ENCODE measurements at regions not wholly inside any gene's neighbourhood (a gene's known extent, or its start where the extent isn't known, plus 50 kb on each side); places are given as distances from the start of the nearest gene placed in this dataset.
A peak's percentile ranks its signal among the peaks of the same experiment; 100 is the strongest.

DNA sequence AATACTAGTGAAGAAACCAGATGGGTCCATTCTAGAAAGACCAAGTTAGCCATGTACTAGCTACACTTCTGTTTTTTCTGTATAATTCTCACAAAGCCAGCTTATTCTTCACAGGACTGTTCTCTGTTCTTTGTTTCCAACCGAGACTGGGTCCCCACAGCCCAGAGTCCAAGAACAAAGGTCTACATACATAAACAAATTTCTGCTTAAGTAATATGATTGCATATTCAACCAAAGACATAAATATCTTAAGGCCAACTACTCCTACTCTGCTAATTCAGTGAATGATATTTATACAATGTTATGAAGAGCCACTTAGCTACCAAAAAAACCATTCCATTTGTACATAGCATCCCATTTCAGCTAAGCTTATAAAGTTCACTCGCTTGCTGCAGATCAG lies 299.8 kb upstream of the CCDC54 start:
- no peaks in the 10 kb centered on the region for H3K27me3 ChIP-seq (ENCODE audit: insufficient read depth, low read length, poor library complexity, severe bottlenecking)
- H3K4me3 ChIP-seq (ENCODE audit: low read length, poor library complexity, severe bottlenecking): no peak overlapping the region
- no peaks in the 10 kb centered on the region for H3K4me1 ChIP-seq (ENCODE audit: insufficient read depth, low read length, poor library complexity, severe bottlenecking)
- H3K36me3 ChIP-seq (ENCODE audit: insufficient read depth, low read length): no peaks in the 10 kb centered on the region
- H3K9me3 ChIP-seq (ENCODE audit: insufficient read depth, low read depth, low read length): no peaks in the 10 kb centered on the region
- no peaks in the 10 kb centered on the region for H4K20me1 ChIP-seq (ENCODE audit: insufficient read depth, low read length, poor library complexity, severe bottlenecking)
- no peak overlapping the region for H3K4me2 ChIP-seq (ENCODE audit: low read depth, low read length, poor library complexity, severe bottlenecking)
- H3K79me2 ChIP-seq (ENCODE audit: insufficient read depth, low read length): no peaks in the 10 kb centered on the region
- H3K9me2 ChIP-seq (replicated peaks; ENCODE audit: low read depth, low read length): no peaks in the 10 kb centered on the region
- H3K9ac ChIP-seq (ENCODE audit: low read depth, low read length, poor library complexity, severe bottlenecking): no peak overlapping the region
- TF ChIP-seq EZH2phosphoT487 (IDR thresholded peaks at IDR 0.05; ENCODE audit: borderline replicate concordance): no peak
- TF ChIP-seq, protein P1, sequence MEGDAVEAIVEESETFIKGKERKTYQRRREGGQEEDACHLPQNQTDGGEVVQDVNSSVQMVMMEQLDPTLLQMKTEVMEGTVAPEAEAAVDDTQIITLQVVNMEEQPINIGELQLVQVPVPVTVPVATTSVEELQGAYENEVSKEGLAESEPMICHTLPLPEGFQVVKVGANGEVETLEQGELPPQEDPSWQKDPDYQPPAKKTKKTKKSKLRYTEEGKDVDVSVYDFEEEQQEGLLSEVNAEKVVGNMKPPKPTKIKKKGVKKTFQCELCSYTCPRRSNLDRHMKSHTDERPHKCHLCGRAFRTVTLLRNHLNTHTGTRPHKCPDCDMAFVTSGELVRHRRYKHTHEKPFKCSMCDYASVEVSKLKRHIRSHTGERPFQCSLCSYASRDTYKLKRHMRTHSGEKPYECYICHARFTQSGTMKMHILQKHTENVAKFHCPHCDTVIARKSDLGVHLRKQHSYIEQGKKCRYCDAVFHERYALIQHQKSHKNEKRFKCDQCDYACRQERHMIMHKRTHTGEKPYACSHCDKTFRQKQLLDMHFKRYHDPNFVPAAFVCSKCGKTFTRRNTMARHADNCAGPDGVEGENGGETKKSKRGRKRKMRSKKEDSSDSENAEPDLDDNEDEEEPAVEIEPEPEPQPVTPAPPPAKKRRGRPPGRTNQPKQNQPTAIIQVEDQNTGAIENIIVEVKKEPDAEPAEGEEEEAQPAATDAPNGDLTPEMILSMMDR (conservative IDR thresholded peaks at IDR 0.05; ENCODE audit: low read length): no peak
- no peaks in the 10 kb centered on the region for H3F3A ChIP-seq (ENCODE audit: low read depth)
- peak overlapping the region; percentile 61; the same call in 1 of the 2 replicates for H2AFZ ChIP-seq (ENCODE audit: low read length)

DNA sequence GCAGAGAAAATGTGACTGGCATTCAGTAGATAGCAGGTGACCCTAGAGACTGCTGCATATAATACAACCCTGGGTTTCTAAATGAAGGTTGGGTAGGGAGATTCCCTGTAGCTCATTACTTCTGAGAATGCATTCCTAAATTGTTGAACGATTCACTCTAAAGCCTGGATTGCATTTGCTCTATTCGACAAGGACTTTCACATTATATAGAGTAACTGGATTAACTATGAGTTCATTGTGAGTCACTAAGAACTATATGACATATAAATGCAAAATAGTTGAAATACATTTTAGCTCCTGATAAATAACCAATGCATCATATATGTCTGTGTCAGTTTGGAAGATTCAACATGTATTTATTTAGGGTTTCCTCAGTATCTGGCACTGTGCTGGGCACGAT lies 294.7 kb upstream of the CCDC54 start:
- Histone ChIP-seq H3K4me1 (ENCODE audit: insufficient read depth, low read length, poor library complexity, severe bottlenecking) (no peaks in the 10 kb centered on the region), H4K20me1 (ENCODE audit: insufficient read depth, low read length, poor library complexity, severe bottlenecking) (no peaks in the 10 kb centered on the region), H3K4me3 (ENCODE audit: low read length, poor library complexity, severe bottlenecking) (no peak overlapping the region), H2AFZ (ENCODE audit: low read length) (no peak overlapping the region), H3K36me3 (ENCODE audit: insufficient read depth, low read length) (no peaks in the 10 kb centered on the region), H3K27me3 (ENCODE audit: insufficient read depth, low read length, poor library complexity, severe bottlenecking) (no peaks in the 10 kb centered on the region), H3F3A (ENCODE audit: low read depth) (no peaks in the 10 kb centered on the region), H3K9me2 (replicated peaks; ENCODE audit: low read depth, low read length) (no peaks in the 10 kb centered on the region), H3K4me2 (ENCODE audit: low read depth, low read length, poor library complexity, severe bottlenecking) (no peak overlapping the region), H3K9ac (ENCODE audit: low read depth, low read length, poor library complexity, severe bottlenecking) (no peak overlapping the region), H3K79me2 (ENCODE audit: insufficient read depth, low read length) (no peaks in the 10 kb centered on the region), H3K9me3 (ENCODE audit: insufficient read depth, low read depth, low read length) (no peaks in the 10 kb centered on the region)
- no peak for TF ChIP-seq EZH2phosphoT487 (IDR thresholded peaks at IDR 0.05; ENCODE audit: borderline replicate concordance)
- TF ChIP-seq, protein P1 (conservative IDR thresholded peaks at IDR 0.05; ENCODE audit: low read length): no peak

DNA sequence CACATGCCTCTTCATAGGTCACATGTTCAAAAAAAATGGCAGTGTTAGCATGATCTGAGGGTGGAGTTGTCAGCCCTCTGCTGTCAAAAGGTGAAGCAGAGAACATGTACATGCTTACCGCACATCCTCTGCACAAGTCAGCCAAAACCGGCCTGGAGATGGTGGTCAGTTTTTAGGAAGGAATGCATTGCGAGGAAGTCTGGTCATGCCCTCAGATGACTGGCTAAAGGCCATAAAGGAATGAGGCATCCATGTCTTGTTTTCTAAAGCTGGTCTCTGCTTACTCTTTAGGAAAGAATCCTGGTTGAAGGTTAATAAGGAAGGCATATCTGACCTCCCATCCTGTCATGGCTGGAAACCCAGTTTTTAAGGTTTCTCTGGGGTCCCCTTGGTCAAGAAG lies 292.0 kb upstream of the CCDC54 start:
- Histone ChIP-seq H3F3A (ENCODE audit: low read depth) (no peaks in the 10 kb centered on the region), H3K4me2 (ENCODE audit: low read depth, low read length, poor library complexity, severe bottlenecking) (no peak overlapping the region), H3K9ac (ENCODE audit: low read depth, low read length, poor library complexity, severe bottlenecking) (no peak overlapping the region), H2AFZ (ENCODE audit: low read length) (no peak overlapping the region), H3K9me2 (replicated peaks; ENCODE audit: low read depth, low read length) (no peaks in the 10 kb centered on the region), H3K27me3 (ENCODE audit: insufficient read depth, low read length, poor library complexity, severe bottlenecking) (no peaks in the 10 kb centered on the region), H3K4me3 (ENCODE audit: low read length, poor library complexity, severe bottlenecking) (no peak overlapping the region), H4K20me1 (ENCODE audit: insufficient read depth, low read length, poor library complexity, severe bottlenecking) (no peaks in the 10 kb centered on the region), H3K79me2 (ENCODE audit: insufficient read depth, low read length) (no peaks in the 10 kb centered on the region), H3K4me1 (ENCODE audit: insufficient read depth, low read length, poor library complexity, severe bottlenecking) (no peaks in the 10 kb centered on the region), H3K9me3 (ENCODE audit: insufficient read depth, low read depth, low read length) (no peaks in the 10 kb centered on the region), H3K36me3 (ENCODE audit: insufficient read depth, low read length) (no peaks in the 10 kb centered on the region)
- TF ChIP-seq, protein P1 (conservative IDR thresholded peaks at IDR 0.05; ENCODE audit: low read length): no peak
- no peak for TF ChIP-seq EZH2phosphoT487 (IDR thresholded peaks at IDR 0.05; ENCODE audit: borderline replicate concordance)
